ENCODE measurements at regions not wholly inside any gene's neighbourhood (a gene's known extent, or its start where the extent isn't known, plus 50 kb on each side); places are given as distances from the start of the nearest gene placed in this dataset.

- no peak for TF ChIP-seq CTCF (IDR thresholded peaks at IDR 0.05)
- no peak for TF ChIP-seq POLR2A (IDR thresholded peaks at IDR 0.05)
These were observed 1277.2 kb upstream of the GJE1 start for GRCh38 chr6:140855520-140855919.

All from Peyer's patch (tissue), 4 donors.